DMS 273 (cell line): ENCODE measurements at regions not wholly inside any gene's neighbourhood (a gene's known extent, or its start where the extent isn't known, plus 50 kb on each side); places are given as distances from the start of the nearest gene placed in this dataset.

Experiments
- DNase-seq: peaks from one replicate; lab custom pipeline; 2025; ENCODE audit not compliant: unreplicated experiment; lab: John Stamatoyannopoulos, UW

GRCh38 chr13:95494082-95494681 lies 58.3 kb upstream of the CLDN10 start:
- peak; percentile 72 for DNase-seq

- DNase-seq, result no peak
Observed at GRCh38 chr13:95496485-95496884, 56.0 kb upstream of the CLDN10 start.

- no peak for DNase-seq
Observed at GRCh38 chr13:95497381-95497807, 55.1 kb upstream of the CLDN10 start.

GRCh38 chr13:95498886-95499285 lies 53.6 kb upstream of the CLDN10 start:
- DNase-seq, result no peak

- no peak for DNase-seq
Observed at GRCh38 chr13:95499811-95500712, 52.5 kb upstream of the CLDN10 start.

- DNase-seq, result no peak
Observed at GRCh38 chr13:95502216-95502615, 50.3 kb upstream of the CLDN10 start.
